Pancreas (tissue), 10 donors: ENCODE measurements at regions not wholly inside any gene's neighbourhood (a gene's known extent, or its start where the extent isn't known, plus 50 kb on each side); places are given as distances from the start of the nearest gene placed in this dataset.
"Not testable (repeated sequence)": the region's sequence is repeated elsewhere in the genome, so short reads cannot be mapped to it uniquely, and the experiment has no call there.

Experiments used
- ATAC-seq, 4 donors: fragments of 200-7000 bp; cut with Tn5 transposase; one replicate each; pipeline versions ENCODE4 v1.8.0 to v1.9.1; 2020; ENCODE audit warnings: mild to moderate bottlenecking in 4 of 4, moderate library complexity in 4 of 4
- DNase-seq, 6 donors: peaks; one replicate each; pipeline ENCODE4 v3.0.0-alpha.2; 2020
- FAIRE-seq: peaks from 2 replicates; lab custom pipeline; 2012; peaks lifted over from hg19 to GRCh38; lab: Jason Lieb, UNC
- H3K27ac ChIP-seq, 4 donors: fragments of 200-600 bp; sonication (generic); 1 replicate in 3 of 4; 2 replicates in 1 of 4; pipeline versions ENCODE4 v1.5.0 to v1.8.0; 2020
- H3K27me3 ChIP-seq, 4 donors: fragments of 200-600 bp; one replicate each; pipeline ENCODE4 v1.8.0; 2021
- H3K36me3 ChIP-seq, 3 donors: fragments of 200-600 bp; sonication (generic) in 1 of 3; one replicate each; pipeline versions ENCODE4 v1.5.0 to v1.8.0; 2020 to 2021
- H3K4me1 ChIP-seq, 3 donors: fragments of 200-600 bp; one replicate each; pipeline ENCODE4 v1.8.0; 2021
- H3K4me3 ChIP-seq, 4 donors: fragments of 200-600 bp; sonication (generic) in 2 of 4; one replicate each; pipeline versions ENCODE4 v1.5.0 to v1.8.0; 2020 to 2021
- H3K9me3 ChIP-seq, 4 donors: fragments of 200-600 bp; one replicate each; pipeline ENCODE4 v1.8.0; 2021
- WGBS, 2 donors: extraction: QIAGEN DNeasy Blood & Tissue Kit; methylation state at CpG; one replicate each; pipeline ENCODE4 v1.1.7; 2013; 5-methylcytosine and 5-hydroxymethylcytosine counted together
- intact Hi-C, 3 donors: fragments of 100-400 bp; cut with DNase I; formaldehyde crosslinking; loops; one replicate each; pipeline versions ENCODE4 v1.11.1 to v1.14.2; 2022
- TF ChIP-seq, protein P1 (sequence below), 4 donors: fragments of 200-600 bp; sonication (generic) in 3 of 4; IDR thresholded peaks; one replicate each; pipeline versions ENCODE4 v1.5.0 to v1.8.0; 2021; ENCODE audit warnings: antibody characterized with exemption in 4 of 4
- donor health status: healthy with polysubstance abuse.
- donor health status: DM: no; HTN: no; CAD: no; lungs with moderate emphysema.
- donor health status: DM: no; HTN: no; CAD: no.
- donor health status: control.
- donor health status: control.
- donor health status: Bipolar disorder and iron deficiency.
- donor health status: DM: yes; HTN: yes; CAD: no.
- donor health status: DM: no; HTN: no; CAD: no.
- donor health status: DM: no; HTN: no; CAD: no.
- donor health status: DM: yes; HTN: yes; CAD: no.

- H3K4me1 ChIP-seq: no peaks in the 10 kb centered on the region
- WGBS, 2 donors: 36 to 53% methylated on average over 5 of the region's 5 CpGs
- no peak overlapping the region for H3K4me3 ChIP-seq
- H3K27ac ChIP-seq: no peak overlapping the region
- no peaks in the 10 kb centered on the region for H3K36me3 ChIP-seq
- TF ChIP-seq, protein P1, sequence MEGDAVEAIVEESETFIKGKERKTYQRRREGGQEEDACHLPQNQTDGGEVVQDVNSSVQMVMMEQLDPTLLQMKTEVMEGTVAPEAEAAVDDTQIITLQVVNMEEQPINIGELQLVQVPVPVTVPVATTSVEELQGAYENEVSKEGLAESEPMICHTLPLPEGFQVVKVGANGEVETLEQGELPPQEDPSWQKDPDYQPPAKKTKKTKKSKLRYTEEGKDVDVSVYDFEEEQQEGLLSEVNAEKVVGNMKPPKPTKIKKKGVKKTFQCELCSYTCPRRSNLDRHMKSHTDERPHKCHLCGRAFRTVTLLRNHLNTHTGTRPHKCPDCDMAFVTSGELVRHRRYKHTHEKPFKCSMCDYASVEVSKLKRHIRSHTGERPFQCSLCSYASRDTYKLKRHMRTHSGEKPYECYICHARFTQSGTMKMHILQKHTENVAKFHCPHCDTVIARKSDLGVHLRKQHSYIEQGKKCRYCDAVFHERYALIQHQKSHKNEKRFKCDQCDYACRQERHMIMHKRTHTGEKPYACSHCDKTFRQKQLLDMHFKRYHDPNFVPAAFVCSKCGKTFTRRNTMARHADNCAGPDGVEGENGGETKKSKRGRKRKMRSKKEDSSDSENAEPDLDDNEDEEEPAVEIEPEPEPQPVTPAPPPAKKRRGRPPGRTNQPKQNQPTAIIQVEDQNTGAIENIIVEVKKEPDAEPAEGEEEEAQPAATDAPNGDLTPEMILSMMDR (IDR thresholded peaks at IDR 0.05): no peak
- FAIRE-seq: no peak
- H3K27me3 ChIP-seq: no peaks in the 10 kb centered on the region
- no peaks in the 10 kb centered on the region for H3K9me3 ChIP-seq
- intact Hi-C loops: no loop called here
- no peak for ATAC-seq
- DNase-seq: no peak
These were observed 244.5 kb upstream of the PTER start for GRCh38 chr10:16192337-16192736.

DNA sequence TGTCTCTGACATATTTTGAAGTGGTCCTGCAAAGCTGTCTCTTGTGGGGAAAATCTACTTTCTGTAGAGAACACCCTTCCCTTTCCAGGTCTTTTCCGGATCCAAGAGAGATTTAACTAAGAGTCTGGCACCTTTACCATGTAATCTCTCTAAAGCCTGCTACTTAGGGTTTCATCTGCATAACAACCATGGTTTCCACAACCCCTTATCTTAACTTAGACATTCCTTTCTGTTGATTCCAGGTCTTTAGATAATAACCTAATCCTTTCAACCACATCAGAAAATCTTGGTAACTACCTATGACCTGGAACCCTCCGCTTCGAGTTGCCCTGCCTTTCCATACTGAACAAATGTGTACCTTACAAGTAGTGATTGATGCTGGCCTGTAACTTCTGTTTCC, 243.6 kb upstream of the PTER start:
- Histone ChIP-seq H3K36me3 (no peaks in the 10 kb centered on the region), H3K27ac (no peak overlapping the region), H3K4me1 (no peaks in the 10 kb centered on the region), H3K9me3 (no peaks in the 10 kb centered on the region), H3K27me3 (no peaks in the 10 kb centered on the region), H3K4me3 (no peak overlapping the region)
- 67 to 71% methylated on average over 3 of the region's 3 CpGs for WGBS, 2 donors
- no peak for DNase-seq
- intact Hi-C loops: no loop called here
- FAIRE-seq: no peak
- ATAC-seq: no peak
- TF ChIP-seq, protein P1 (IDR thresholded peaks at IDR 0.05): no peak

GRCh38 chr10:16195178-16195769, 241.5 kb upstream of the PTER start:
- WGBS, 2 donors: 34 to 48% methylated on average over 1 of the region's 1 CpG

DNA sequence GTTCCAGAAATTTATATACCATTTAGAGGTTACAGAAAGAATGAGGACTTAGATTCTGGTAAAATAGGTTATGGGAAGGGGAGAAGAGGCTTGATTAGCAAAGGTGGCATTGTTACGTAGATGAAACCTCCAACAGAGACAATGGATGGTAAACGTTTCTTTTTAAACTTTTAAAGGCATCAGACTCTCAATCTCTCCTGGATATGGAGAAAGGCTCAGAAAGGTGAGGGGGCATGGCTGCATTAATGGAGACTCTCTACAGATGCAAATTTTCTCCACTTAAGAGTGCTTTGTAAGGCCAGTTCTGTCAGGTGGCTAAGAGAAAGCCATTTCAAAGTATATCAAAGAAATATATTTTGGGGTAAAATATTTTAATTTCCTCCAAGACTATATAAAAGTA, 240.9 kb upstream of the PTER start:
- Histone ChIP-seq H3K27me3 (no peaks in the 10 kb centered on the region), H3K36me3 (no peaks in the 10 kb centered on the region), H3K27ac (no peak overlapping the region), H3K4me3 (no peak overlapping the region), H3K4me1 (no peaks in the 10 kb centered on the region), H3K9me3 (no peaks in the 10 kb centered on the region)
- no peak for ATAC-seq
- no peak for DNase-seq
- intact Hi-C loops: no loop called here
- TF ChIP-seq, protein P1 (IDR thresholded peaks at IDR 0.05): no peak
- FAIRE-seq: no peak
- WGBS, 2 donors: 42 to 43% methylated on average over 2 of the region's 2 CpGs

More at GRCh38 chr10:16195178-16195769, 241.5 kb upstream of the PTER start:
- DNase-seq (no peak), ATAC-seq (no peak), FAIRE-seq (no peak)
- TF ChIP-seq, protein P1 (IDR thresholded peaks at IDR 0.05): no peak
- intact Hi-C loops: no loop called here
- no peaks in the 10 kb centered on the region for H3K27me3 ChIP-seq
- no peaks in the 10 kb centered on the region for H3K36me3 ChIP-seq
- no peaks in the 10 kb centered on the region for H3K4me1 ChIP-seq
- no peaks in the 10 kb centered on the region for H3K9me3 ChIP-seq
- no peak overlapping the region for H3K4me3 ChIP-seq
- H3K27ac ChIP-seq: no peak overlapping the region

- no peaks in the 10 kb centered on the region for H3K27me3 ChIP-seq
- no peak overlapping the region for H3K27ac ChIP-seq
- FAIRE-seq (no peak), ATAC-seq (no peak), DNase-seq (no peak)
- intact Hi-C loops: no loop called here
- H3K9me3 ChIP-seq: no peaks in the 10 kb centered on the region
- WGBS, 2 donors: 73 to 76% methylated on average over 4 of the region's 4 CpGs
- H3K4me1 ChIP-seq: no peaks in the 10 kb centered on the region
- H3K4me3 ChIP-seq: no peak overlapping the region
- no peaks in the 10 kb centered on the region for H3K36me3 ChIP-seq
- TF ChIP-seq, protein P1 (IDR thresholded peaks at IDR 0.05): no peak
These were observed 237.6 kb upstream of the PTER start for GRCh38 chr10:16199216-16199615.

GRCh38 chr10:16223618-16224017, 213.2 kb upstream of the PTER start:
- H3K36me3 ChIP-seq, DNase-seq, FAIRE-seq, H3K9me3 ChIP-seq, intact Hi-C loops, H3K4me3 ChIP-seq, H3K27ac ChIP-seq, H3K4me1 ChIP-seq, H3K27me3 ChIP-seq, ATAC-seq: not testable (repeated sequence)
- 87 to 89% methylated on average over 1 of the region's 1 CpG for WGBS, 2 donors
